Fibroblast of lung (primary cell): ENCODE measurements at regions not wholly inside any gene's neighbourhood (a gene's known extent, or its start where the extent isn't known, plus 50 kb on each side); places are given as distances from the start of the nearest gene placed in this dataset.

Source experiments
- DNase-seq, 2 donors: peaks; one replicate each; pipeline versions ENCODE4 v3.0.0 to v3.0.0-alpha.2; 2010; ENCODE audit warnings: low read depth in 2 of 2
- H2AFZ ChIP-seq: 2 replicates; pipeline ENCODE4 v1.5.1; 2012; ENCODE audit warnings: low read length, control low read depth, inconsistent platforms
- H3K27ac ChIP-seq: 2 replicates; pipeline ENCODE4 v1.5.1; 2011; ENCODE audit warnings: low read length, control low read depth; ENCODE audit not compliant: insufficient read depth
- H3K27me3 ChIP-seq: 2 replicates; pipeline ENCODE4 v1.5.1; 2011; ENCODE audit warnings: mild to moderate bottlenecking, low read length; ENCODE audit not compliant: control insufficient read depth, insufficient read depth
- H3K36me3 ChIP-seq: 2 replicates; pipeline ENCODE4 v1.5.1; 2011; ENCODE audit warnings: low read length; ENCODE audit not compliant: control insufficient read depth, insufficient read depth
- H3K4me1 ChIP-seq: 2 replicates; pipeline ENCODE4 v1.5.1; 2011; ENCODE audit warnings: low read length; ENCODE audit not compliant: control insufficient read depth, insufficient read depth; ENCODE audit errors: extremely low read depth
- H3K4me2 ChIP-seq: 2 replicates; pipeline ENCODE4 v1.5.1; 2011; ENCODE audit warnings: low read length, control low read depth; ENCODE audit not compliant: insufficient read depth; ENCODE audit errors: extremely low read depth
- H3K4me3 ChIP-seq, 4 experiments: fragments of 200-600 bp in 1 of 4; sonication (generic) in 1 of 4; replicated peaks in 1 of 4; 2 replicates each; pipeline ENCODE4 v1.5.1; 2011 to 2016; ENCODE audit warnings: low read length in 4 of 4, low read depth in 3 of 4, mild to moderate bottlenecking in 3 of 4, control low read depth in 2 of 4, inconsistent platforms in 1 of 4, mixed read lengths in 1 of 4; ENCODE audit not compliant: insufficient read depth in 1 of 4; ENCODE audit errors: control extremely low read depth in 1 of 4
- H3K79me2 ChIP-seq: 2 replicates; pipeline ENCODE4 v1.5.1; 2012; ENCODE audit warnings: mild to moderate bottlenecking, low read length, inconsistent platforms; ENCODE audit not compliant: control insufficient read depth, insufficient read depth
- H3K9ac ChIP-seq: 2 replicates; pipeline ENCODE4 v1.5.1; 2011; ENCODE audit warnings: mild to moderate bottlenecking, low read length, control low read depth; ENCODE audit not compliant: insufficient read depth
- H3K9me3 ChIP-seq: 2 replicates; pipeline ENCODE4 v1.5.1; 2012; ENCODE audit warnings: low read depth, low read length; ENCODE audit not compliant: control insufficient read depth, insufficient read depth
- H4K20me1 ChIP-seq: 2 replicates; pipeline ENCODE4 v1.5.1; 2011; ENCODE audit warnings: low read length; ENCODE audit not compliant: control insufficient read depth, insufficient read depth; ENCODE audit errors: extremely low read depth
- CTCF ChIP-seq, 2 donors: IDR thresholded peaks in 1 of 2; conservative IDR thresholded peaks in 1 of 2; 1 replicate in 1 of 2; 2 replicates in 1 of 2; pipeline ENCODE4 v1.5.1; 2011 to 2012; ENCODE audit warnings: low read length in 2 of 2, control low read depth in 1 of 2, inconsistent platforms in 1 of 2, low read depth in 1 of 2, mild to moderate bottlenecking in 1 of 2
- EZH2 ChIP-seq: IDR thresholded peaks from 2 replicates; pipeline ENCODE4 v1.5.1; 2012; ENCODE audit warnings: low read length, control low read depth, mild to moderate bottlenecking; ENCODE audit errors: missing control alignments

GRCh38 chr3:176286476-176287085, 910.7 kb downstream of the TBL1XR1 start:
- Histone ChIP-seq H3K27me3 (no peaks in the 10 kb centered on the region), H3K4me1 (no peaks in the 10 kb centered on the region), H3K9ac (no peak overlapping the region), H3K27ac (no peak overlapping the region), H3K9me3 (no peaks in the 10 kb centered on the region), H2AFZ (no peak overlapping the region), H3K36me3 (no peaks in the 10 kb centered on the region), H3K4me3 (no peak overlapping the region), H3K79me2 (no peaks in the 10 kb centered on the region), H4K20me1 (no peaks in the 10 kb centered on the region), H3K4me2 (no peak overlapping the region)
- TF ChIP-seq EZH2 (no peak), CTCF (conservative IDR thresholded peaks at IDR 0.05 in 1 of 2, IDR thresholded peaks at IDR 0.05 in 1 of 2; ENCODE audit: low read depth in 1 of 2, low read length in 2 of 2) (no peak)
- no peak for DNase-seq

- Histone ChIP-seq H3K9me3 (no peaks in the 10 kb centered on the region), H4K20me1 (no peaks in the 10 kb centered on the region), H3K79me2 (no peaks in the 10 kb centered on the region), H3K9ac (no peak overlapping the region), H3K4me2 (no peak overlapping the region), H3K4me3 (no peak overlapping the region), H3K36me3 (no peaks in the 10 kb centered on the region), H3K27ac (no peak overlapping the region), H3K27me3 (no peaks in the 10 kb centered on the region), H2AFZ (no peak overlapping the region), H3K4me1 (no peaks in the 10 kb centered on the region)
- no peak for TF ChIP-seq CTCF (conservative IDR thresholded peaks at IDR 0.05 in 1 of 2, IDR thresholded peaks at IDR 0.05 in 1 of 2; ENCODE audit: low read depth in 1 of 2, low read length in 2 of 2)
- TF ChIP-seq EZH2 = no peak
- no peak for DNase-seq
These were observed 921.7 kb downstream of the TBL1XR1 start for GRCh38 chr3:176275538-176275937.

- no peaks in the 10 kb centered on the region for H3K9me3 ChIP-seq
- H3K4me2 ChIP-seq = no peak overlapping the region
- H3K9ac ChIP-seq = no peak overlapping the region
- no peak overlapping the region for H3K4me3 ChIP-seq
- no peak overlapping the region for H2AFZ ChIP-seq
- no peaks in the 10 kb centered on the region for H3K79me2 ChIP-seq
- H4K20me1 ChIP-seq = no peaks in the 10 kb centered on the region
- no peak overlapping the region for H3K27ac ChIP-seq
- no peak for TF ChIP-seq EZH2
- no peak for TF ChIP-seq CTCF (conservative IDR thresholded peaks at IDR 0.05 in 1 of 2, IDR thresholded peaks at IDR 0.05 in 1 of 2; ENCODE audit: low read depth in 1 of 2, low read length in 2 of 2)
- no peaks in the 10 kb centered on the region for H3K27me3 ChIP-seq
- H3K4me1 ChIP-seq = no peaks in the 10 kb centered on the region
- H3K36me3 ChIP-seq = no peaks in the 10 kb centered on the region
- no peak for DNase-seq
These were observed 922.2 kb downstream of the TBL1XR1 start for GRCh38 chr3:176275113-176275512.
